H9 (cell line): ENCODE measurements at regions not wholly inside any gene's neighbourhood (a gene's known extent, or its start where the extent isn't known, plus 50 kb on each side); places are given as distances from the start of the nearest gene placed in this dataset.

Source experiments
- DNase-seq: peaks from one replicate; pipeline ENCODE4 v3.0.0-alpha.2; 2017
- H2AFZ ChIP-seq: one replicate; pipeline ENCODE4 v1.6.1; 2013; ENCODE audit warnings: mild to moderate bottlenecking, low read length, control low read depth, moderate library complexity
- H2AK5ac ChIP-seq: 2 replicates; pipeline ENCODE4 v1.6.1; 2013; ENCODE audit warnings: low read length, control low read depth, mixed read lengths; ENCODE audit not compliant: insufficient read length
- H2BK120ac ChIP-seq: one replicate; pipeline ENCODE4 v1.6.1; 2013; ENCODE audit warnings: low read depth, mild to moderate bottlenecking, low read length, control low read depth, inconsistent platforms; ENCODE audit not compliant: poor library complexity, severe bottlenecking
- H2BK12ac ChIP-seq: 2 replicates; pipeline ENCODE4 v1.6.1; 2013; ENCODE audit warnings: low read length, control low read depth, mixed read lengths, low read depth; ENCODE audit not compliant: insufficient read length
- H2BK15ac ChIP-seq: 2 replicates; pipeline ENCODE4 v1.6.1; 2013; ENCODE audit warnings: low read depth, low read length, control low read depth
- H2BK20ac ChIP-seq: one replicate; pipeline ENCODE4 v1.6.1; 2013; ENCODE audit warnings: low read depth, mild to moderate bottlenecking, low read length, control low read depth, inconsistent platforms; ENCODE audit not compliant: poor library complexity, severe bottlenecking
- H2BK5ac ChIP-seq: 2 replicates; pipeline ENCODE4 v1.6.1; 2013; ENCODE audit warnings: low read length, control low read depth, mixed read lengths; ENCODE audit not compliant: insufficient read length
- H3K14ac ChIP-seq: 2 replicates; pipeline ENCODE4 v1.6.1; 2013; ENCODE audit warnings: low read length, control low read depth; ENCODE audit not compliant: insufficient read depth
- H3K18ac ChIP-seq: 2 replicates; pipeline ENCODE4 v1.6.1; 2013; ENCODE audit warnings: low read depth, mild to moderate bottlenecking, mixed read lengths, low read length, control low read depth; ENCODE audit not compliant: insufficient read length
- H3K23ac ChIP-seq: 2 replicates; pipeline ENCODE4 v1.6.1; 2013; ENCODE audit warnings: low read length, control low read depth, mixed read lengths, low read depth; ENCODE audit not compliant: insufficient read length
- H3K23me2 ChIP-seq: 2 replicates; pipeline ENCODE4 v1.6.1; 2013; ENCODE audit warnings: low read depth, mild to moderate bottlenecking, mixed read lengths, low read length, control low read depth; ENCODE audit not compliant: insufficient read length, poor library complexity, severe bottlenecking
- H3K27ac ChIP-seq: 2 replicates; pipeline ENCODE4 v1.5.1; 2013; ENCODE audit warnings: low read length, control low read depth, mixed read lengths, low read depth; ENCODE audit not compliant: insufficient read length
- H3K27me3 ChIP-seq: 2 replicates; pipeline ENCODE4 v1.6.1; 2013; ENCODE audit warnings: low read length, control low read depth, inconsistent platforms; ENCODE audit not compliant: insufficient read depth
- H3K4ac ChIP-seq: 2 replicates; pipeline ENCODE4 v1.6.1; 2013; ENCODE audit warnings: low read depth, mild to moderate bottlenecking, control low read depth, inconsistent platforms, low read length, moderate library complexity
- H3K4me1 ChIP-seq: 2 replicates; pipeline ENCODE4 v1.6.1; 2013; ENCODE audit warnings: low read length, control low read depth, inconsistent platforms; ENCODE audit not compliant: insufficient read depth
- H3K4me2 ChIP-seq: 2 replicates; pipeline ENCODE4 v1.6.1; 2013; ENCODE audit warnings: low read length, control low read depth, mixed read lengths; ENCODE audit not compliant: insufficient read length, insufficient read depth
- H3K56ac ChIP-seq: 2 replicates; pipeline ENCODE4 v1.6.1; 2013; ENCODE audit warnings: low read depth, mild to moderate bottlenecking, mixed read lengths, low read length, control low read depth; ENCODE audit not compliant: insufficient read length
- H3K79me1 ChIP-seq: 2 replicates; pipeline ENCODE4 v1.6.1; 2013; ENCODE audit warnings: low read depth, mild to moderate bottlenecking, moderate library complexity, low read length, control low read depth, inconsistent platforms; ENCODE audit not compliant: insufficient read depth, poor library complexity, severe bottlenecking
- H3K79me2 ChIP-seq: 2 replicates; pipeline ENCODE4 v1.6.1; 2013; ENCODE audit warnings: low read length, control low read depth, inconsistent platforms; ENCODE audit not compliant: insufficient read depth
- H3K9ac ChIP-seq: 2 replicates; pipeline ENCODE4 v1.6.1; 2013; ENCODE audit warnings: low read length, control low read depth, mixed read lengths; ENCODE audit not compliant: insufficient read length; ENCODE audit errors: extremely low read depth
- H3K9me3 ChIP-seq: one replicate; pipeline ENCODE4 v1.6.1; 2013; ENCODE audit warnings: low read depth, low read length, inconsistent platforms; ENCODE audit not compliant: control insufficient read depth
- H3T11ph ChIP-seq: one replicate; pipeline ENCODE4 v1.6.1; 2013; ENCODE audit warnings: mild to moderate bottlenecking, low read length, control low read depth, inconsistent platforms
- H4K20me1 ChIP-seq: one replicate; pipeline ENCODE4 v1.6.1; 2013; ENCODE audit not compliant: control insufficient read depth, insufficient read length, insufficient read depth
- H4K5ac ChIP-seq: 2 replicates; pipeline ENCODE4 v1.6.1; 2013; ENCODE audit warnings: low read depth, mild to moderate bottlenecking, mixed read lengths, low read length, control low read depth; ENCODE audit not compliant: insufficient read length
- H4K8ac ChIP-seq: replicated peaks from 2 replicates; pipeline ENCODE4 v1.6.1; 2013; ENCODE audit warnings: low read length, control low read depth, mixed read lengths, low read depth; ENCODE audit not compliant: insufficient read length
- H4K91ac ChIP-seq: 2 replicates; pipeline ENCODE4 v1.6.1; 2013; ENCODE audit warnings: low read depth, mild to moderate bottlenecking, moderate library complexity, mixed read lengths, low read length, control low read depth; ENCODE audit not compliant: insufficient read length
- H3K27ac Mint-ChIP-seq, 3 experiments: 2 replicates in 2 of 3; 3 replicates in 1 of 3; pipeline ENCODE4 v1.8.0; 2020 to 2021; ENCODE audit warnings: mixed read lengths in 3 of 3, mild to moderate bottlenecking in 1 of 3, moderate library complexity in 1 of 3
- H3K27me3 Mint-ChIP-seq: 2 replicates; pipeline ENCODE4 v1.8.0; 2021; ENCODE audit warnings: low read depth, mild to moderate bottlenecking, moderate library complexity, mixed read lengths
- H3K36me3 Mint-ChIP-seq, 3 experiments: 2 replicates in 2 of 3; 3 replicates in 1 of 3; pipeline ENCODE4 v1.8.0; 2020 to 2021; ENCODE audit warnings: low read depth in 3 of 3, mixed read lengths in 3 of 3; ENCODE audit not compliant: insufficient read depth in 1 of 3
- H3K4me1 Mint-ChIP-seq, 2 experiments: 2 replicates each; pipeline ENCODE4 v1.8.0; 2020; ENCODE audit warnings: mixed read lengths in 2 of 2
- H3K4me3 Mint-ChIP-seq, 2 experiments: 2 replicates in 1 of 2; 3 replicates in 1 of 2; pipeline ENCODE4 v1.8.0; 2020 to 2021; ENCODE audit warnings: mild to moderate bottlenecking in 2 of 2, mixed read lengths in 2 of 2, moderate library complexity in 1 of 2
- H3K9me3 Mint-ChIP-seq, 2 experiments: 2 replicates in 1 of 2; 3 replicates in 1 of 2; pipeline ENCODE4 v1.8.0; 2020; ENCODE audit warnings: mild to moderate bottlenecking in 2 of 2, mixed read lengths in 2 of 2, moderate library complexity in 1 of 2
- WGBS: extraction: QIAGEN DNeasy Blood & Tissue Kit; methylation state at CpG from one replicate; pipeline ENCODE4 v1.1.7; 2013; ENCODE audit warnings: missing lambda C conversion rate, low lambda C conversion rate, mixed read lengths; ENCODE audit not compliant: insufficient read length; ENCODE audit errors: extremely low coverage; 5-methylcytosine and 5-hydroxymethylcytosine counted together
- TF ChIP-seq, protein P1 (sequence below): fragments of 200-600 bp; sonication (generic); conservative IDR thresholded peaks from 3 replicates; pipeline ENCODE4 v1.8.0; 2021; ENCODE audit warnings: antibody characterized with exemption, mild to moderate bottlenecking

DNA sequence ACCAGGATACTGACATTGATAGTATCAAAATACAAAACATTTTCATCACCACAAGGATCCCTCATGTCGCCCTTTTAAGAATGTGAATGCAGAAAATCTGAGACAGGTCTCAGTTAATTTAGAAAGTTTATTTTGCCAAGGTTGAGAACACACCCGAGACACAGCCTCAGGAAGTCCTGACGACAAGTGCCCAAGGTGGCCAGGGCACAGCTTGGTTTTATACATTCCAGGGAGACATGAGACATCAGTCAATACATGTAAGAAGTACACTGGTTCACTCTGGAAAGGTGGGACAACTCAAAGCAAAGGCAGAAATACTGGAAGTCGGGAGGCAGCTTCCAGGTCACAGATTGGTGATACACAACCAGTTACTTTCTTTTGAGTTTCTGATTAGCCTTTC lies 235.2 kb upstream of the KRR1 start:
- Histone ChIP-seq H3K23ac (no peak overlapping the region), H3K9me3 (no peaks in the 10 kb centered on the region), H3K27me3 (no peaks in the 10 kb centered on the region), H3K4me1 (peaks cover 6% of the 10 kb centered on the region; the same call in 1 of the 2 replicates), H3K4ac (no peak overlapping the region), H3K14ac (no peak overlapping the region), H3K56ac (no peak overlapping the region), H3K79me1 (no peaks in the 10 kb centered on the region), H4K91ac (no peak overlapping the region), H3K9ac (no peak overlapping the region), H2BK20ac (peak overlapping the region; percentile 60), H3K79me2 (no peaks in the 10 kb centered on the region), H2BK12ac (no peak overlapping the region), H3K27ac (no peak overlapping the region), H3K23me2 (no peaks in the 10 kb centered on the region), H4K8ac (no peak overlapping the region), H4K20me1 (no peaks in the 10 kb centered on the region), H4K5ac (no peak overlapping the region), H2AK5ac (no peak overlapping the region), H2BK5ac (no peak overlapping the region), H2AFZ (no peak overlapping the region), H3K18ac (no peak overlapping the region), H2BK15ac (no peak overlapping the region), H3K4me2 (no peak overlapping the region), H3T11ph (no peak overlapping the region), H2BK120ac (no peak overlapping the region)
- H3K27me3 Mint-ChIP-seq, result peaks cover 2% of the 10 kb centered on the region
- peaks cover 8 to 23% of the 10 kb centered on the region in 2 experiments; a peak in 3 of 4 replicates for H3K4me1 Mint-ChIP-seq
- no peaks in the 10 kb centered on the region; a peak in 1 of 5 replicates for H3K9me3 Mint-ChIP-seq
- no peaks in the 10 kb centered on the region; a peak in 1 of 7 replicates for H3K36me3 Mint-ChIP-seq
- no peak for DNase-seq
- WGBS, result no CpG with 5 or more reads among the region's 4 CpGs
- H3K4me3 Mint-ChIP-seq, result peak overlapping the region in 1 of 2 experiments; percentile 6; a peak in 1 of 5 replicates
- peak overlapping the region in 1 of 3 experiments; percentile 68; a peak in 2 of 7 replicates for H3K27ac Mint-ChIP-seq
- TF ChIP-seq, protein P1, sequence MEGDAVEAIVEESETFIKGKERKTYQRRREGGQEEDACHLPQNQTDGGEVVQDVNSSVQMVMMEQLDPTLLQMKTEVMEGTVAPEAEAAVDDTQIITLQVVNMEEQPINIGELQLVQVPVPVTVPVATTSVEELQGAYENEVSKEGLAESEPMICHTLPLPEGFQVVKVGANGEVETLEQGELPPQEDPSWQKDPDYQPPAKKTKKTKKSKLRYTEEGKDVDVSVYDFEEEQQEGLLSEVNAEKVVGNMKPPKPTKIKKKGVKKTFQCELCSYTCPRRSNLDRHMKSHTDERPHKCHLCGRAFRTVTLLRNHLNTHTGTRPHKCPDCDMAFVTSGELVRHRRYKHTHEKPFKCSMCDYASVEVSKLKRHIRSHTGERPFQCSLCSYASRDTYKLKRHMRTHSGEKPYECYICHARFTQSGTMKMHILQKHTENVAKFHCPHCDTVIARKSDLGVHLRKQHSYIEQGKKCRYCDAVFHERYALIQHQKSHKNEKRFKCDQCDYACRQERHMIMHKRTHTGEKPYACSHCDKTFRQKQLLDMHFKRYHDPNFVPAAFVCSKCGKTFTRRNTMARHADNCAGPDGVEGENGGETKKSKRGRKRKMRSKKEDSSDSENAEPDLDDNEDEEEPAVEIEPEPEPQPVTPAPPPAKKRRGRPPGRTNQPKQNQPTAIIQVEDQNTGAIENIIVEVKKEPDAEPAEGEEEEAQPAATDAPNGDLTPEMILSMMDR, result no peak
